ENCODE measurements at regions not wholly inside any gene's neighbourhood (a gene's known extent, or its start where the extent isn't known, plus 50 kb on each side); places are given as distances from the start of the nearest gene placed in this dataset.

DNA sequence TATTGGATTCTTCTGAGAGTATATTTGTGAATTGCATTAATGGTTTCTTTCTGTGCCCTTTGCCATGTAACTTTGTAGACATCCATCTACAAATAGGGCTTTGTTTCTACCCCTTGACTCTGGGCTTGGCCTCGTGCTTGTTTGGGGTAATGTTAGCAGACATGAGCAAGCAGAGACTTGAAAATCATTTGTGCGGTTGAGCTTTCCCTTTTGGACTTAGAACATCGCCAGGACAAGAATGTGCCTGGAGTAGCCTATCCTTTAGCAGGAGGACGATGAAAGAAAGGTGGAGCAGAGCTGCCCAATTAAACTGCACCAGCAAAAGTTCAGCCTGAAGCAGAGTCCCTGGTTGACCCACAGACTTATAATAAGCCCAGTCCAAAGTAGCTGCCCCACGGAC is 785.9 kb downstream of the EPHA4 start:
- no peak for TF ChIP-seq SP1 (IDR thresholded peaks at IDR 0.05)
- TF ChIP-seq ARNT (IDR thresholded peaks at IDR 0.05), result no peak
- no peak for TF ChIP-seq HDGF (IDR thresholded peaks at IDR 0.05; ENCODE audit: borderline replicate concordance)
- TF ChIP-seq ZNF384 (IDR thresholded peaks at IDR 0.05), result no peak

All from HEK293T (cell line).